ENCODE measurements at regions not wholly inside any gene's neighbourhood (a gene's known extent, or its start where the extent isn't known, plus 50 kb on each side); places are given as distances from the start of the nearest gene placed in this dataset.
"Not testable (repeated sequence)": the region's sequence is repeated elsewhere in the genome, so short reads cannot be mapped to it uniquely, and the experiment has no call there.

DNA sequence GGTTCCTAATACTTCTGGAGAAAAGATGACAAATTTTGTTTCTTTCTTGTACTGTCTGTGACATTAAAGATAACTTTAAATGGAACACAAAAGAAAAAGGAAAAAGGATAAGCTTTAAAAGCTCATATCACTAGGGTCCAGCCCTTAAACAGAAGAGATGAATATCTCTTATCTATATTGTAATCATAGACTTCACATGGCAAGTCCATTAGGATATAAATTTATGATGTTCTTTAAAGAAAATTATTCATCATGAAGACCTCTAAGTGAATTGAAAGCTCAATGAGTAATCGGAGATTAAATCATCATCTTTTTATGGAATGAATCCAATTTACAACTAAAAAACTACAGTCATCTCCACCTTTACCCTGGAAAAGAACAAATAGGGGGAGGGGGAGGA lies 111.6 kb upstream of the SATB2 start:
- DNase-seq (ENCODE audit: low read depth): no peak

DNA sequence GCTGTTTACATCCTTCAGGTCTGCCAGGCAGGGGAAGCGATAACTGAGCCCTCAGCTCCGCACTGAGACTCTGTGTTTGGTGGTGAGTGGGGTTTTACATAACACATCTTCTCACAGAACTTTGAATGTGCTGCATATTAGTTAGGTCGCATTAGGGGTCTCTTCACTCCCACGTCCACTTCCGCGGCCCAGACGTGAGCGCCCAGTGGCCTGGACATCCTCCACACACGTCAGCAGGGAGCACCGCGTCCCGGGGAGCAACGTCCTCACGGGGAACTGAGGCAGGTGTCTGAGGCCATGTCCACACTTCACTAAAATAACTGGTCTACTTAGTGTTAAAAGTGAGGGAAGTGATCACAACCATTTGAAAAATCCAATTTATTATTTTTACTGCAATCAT lies 100.4 kb upstream of the SATB2 start:
- no peak for DNase-seq (ENCODE audit: low read depth)

DNA sequence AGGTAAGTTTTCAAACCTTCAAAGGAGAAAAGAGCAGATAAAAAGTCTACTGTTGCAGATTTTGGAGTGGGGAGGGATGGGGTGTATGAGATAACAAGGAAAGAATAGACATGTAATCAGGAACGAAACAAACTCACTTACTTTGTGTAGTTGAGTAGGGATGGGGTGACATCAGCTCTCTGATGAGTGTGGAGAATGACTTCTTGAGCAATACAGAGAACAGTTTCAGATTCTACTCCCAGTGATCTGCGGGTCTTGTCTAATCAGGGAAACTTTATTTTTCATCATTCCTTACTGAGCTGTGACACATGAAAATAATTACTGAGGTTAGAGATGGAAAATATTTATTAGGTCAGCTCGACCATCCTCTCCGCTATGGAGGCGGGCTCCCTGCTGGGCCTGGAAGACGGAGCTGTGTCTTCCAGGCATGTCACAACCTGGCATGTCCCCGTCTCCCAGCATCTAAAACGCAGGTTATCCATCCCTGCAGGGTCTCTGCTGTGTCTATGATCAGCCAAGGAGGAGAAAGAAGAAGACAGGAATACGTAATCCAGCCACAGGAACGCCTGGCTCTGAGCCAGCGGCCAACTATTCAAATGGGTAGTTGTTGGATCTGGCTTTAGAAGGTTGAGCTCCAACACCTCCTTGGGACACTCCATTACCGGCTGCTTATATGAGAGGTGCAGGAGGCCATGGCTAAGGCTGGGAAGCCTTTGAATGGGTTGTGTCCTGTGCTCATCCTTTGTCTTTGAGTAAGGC lies 99.0 kb upstream of the SATB2 start:
- DNase-seq (ENCODE audit: low read depth): no peak

DNA sequence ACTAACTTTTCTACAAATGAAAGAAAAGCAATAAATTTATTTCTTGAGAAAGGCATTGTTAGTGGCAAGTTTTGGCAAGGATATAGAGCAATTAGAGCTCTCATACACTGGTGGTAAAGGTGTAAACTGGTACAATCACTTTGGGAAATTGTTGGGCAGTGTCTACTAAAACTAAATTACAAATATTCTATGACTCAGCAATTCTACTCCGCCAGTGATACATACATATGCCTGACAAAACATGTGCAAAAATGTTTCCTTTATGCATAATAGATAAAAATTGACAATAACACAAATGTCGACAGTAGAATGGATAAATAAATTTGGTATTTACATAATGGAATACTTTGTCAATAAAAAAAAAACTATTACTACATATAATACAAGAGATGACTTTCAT lies 96.3 kb upstream of the SATB2 start:
- DNase-seq (ENCODE audit: low read depth): no peak

DNA sequence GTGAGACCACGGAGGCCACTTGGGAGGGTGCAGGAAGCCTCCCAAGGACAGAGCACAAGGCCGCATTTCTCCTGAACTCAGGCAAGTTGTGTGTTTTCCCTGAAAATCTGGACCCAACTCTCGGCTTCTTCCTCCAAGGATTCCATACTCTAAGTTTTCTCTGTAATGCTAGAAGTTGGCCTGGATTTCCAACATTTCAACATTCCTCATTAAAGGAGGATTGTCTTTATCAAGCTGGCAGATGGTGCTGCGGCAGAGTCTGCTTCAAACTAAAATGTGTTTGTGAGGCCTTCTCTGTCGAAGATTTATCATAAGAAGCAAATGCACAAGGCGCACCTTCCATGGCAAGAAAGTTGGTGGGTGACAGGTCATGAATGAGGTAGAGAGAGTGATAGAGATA lies 94.4 kb upstream of the SATB2 start:
- DNase-seq (ENCODE audit: low read depth): no peak

DNA sequence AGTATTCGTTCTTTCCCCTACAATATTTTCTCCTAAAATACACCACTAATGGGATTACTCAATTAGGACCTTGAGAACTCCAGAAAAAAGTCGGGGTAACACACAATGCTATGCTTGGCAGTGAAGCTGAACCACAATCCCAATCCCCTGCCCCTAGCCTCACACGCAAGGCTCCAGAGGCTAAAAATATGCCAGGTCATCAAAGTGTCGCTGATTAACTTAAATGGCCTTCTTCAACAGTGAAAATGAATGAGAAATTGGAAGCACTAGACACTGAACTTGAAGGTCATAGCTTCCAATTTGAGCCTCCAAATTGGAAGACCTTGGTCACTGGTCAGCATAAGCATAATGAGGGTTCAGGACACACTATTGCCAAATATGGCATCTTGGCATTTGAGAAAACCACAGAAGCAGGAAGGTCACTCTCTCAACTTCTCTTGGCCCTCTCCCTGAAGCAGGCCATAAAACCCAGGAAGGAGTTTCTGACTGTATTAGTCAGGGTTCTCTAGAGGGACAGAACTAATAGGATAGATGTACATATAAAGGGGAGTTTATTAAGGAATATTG lies 86.0 kb upstream of the SATB2 start:
- no peak for DNase-seq (ENCODE audit: low read depth)

DNA sequence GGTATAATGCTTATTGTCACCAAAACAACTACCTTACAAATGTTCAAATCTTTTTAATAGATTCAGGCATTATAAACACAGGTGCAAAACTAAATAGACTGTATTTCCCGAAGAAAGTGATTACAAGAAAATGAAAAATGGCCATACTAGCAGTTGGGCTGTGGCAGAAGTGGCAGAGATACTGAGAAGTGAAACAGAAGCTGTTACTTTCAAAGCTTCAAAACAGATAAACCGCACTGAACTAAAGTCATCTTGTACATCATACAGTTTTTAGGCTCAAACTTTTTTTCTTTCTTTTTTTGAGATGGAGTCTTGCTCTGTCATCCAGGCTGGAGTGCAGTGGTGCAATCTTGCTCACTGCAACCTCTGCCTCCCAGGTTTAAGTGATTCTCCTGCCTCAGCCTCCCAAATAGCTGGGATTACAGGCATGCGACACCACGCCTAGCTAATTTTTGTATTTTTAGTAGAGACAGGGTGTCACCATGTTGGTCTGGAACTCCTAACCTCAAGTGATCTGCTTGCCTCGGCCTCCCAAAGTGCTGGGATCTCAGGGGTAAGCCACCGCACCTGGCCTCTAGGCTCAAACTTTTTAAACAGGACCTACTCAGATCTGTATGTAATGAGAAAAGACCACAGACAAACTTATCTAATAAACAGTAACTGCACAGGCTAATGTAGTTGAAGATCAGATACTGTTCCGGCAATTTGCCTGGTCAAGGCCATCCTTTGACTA lies 77.9 kb upstream of the SATB2 start:
- no peak for DNase-seq (ENCODE audit: low read depth)

DNA sequence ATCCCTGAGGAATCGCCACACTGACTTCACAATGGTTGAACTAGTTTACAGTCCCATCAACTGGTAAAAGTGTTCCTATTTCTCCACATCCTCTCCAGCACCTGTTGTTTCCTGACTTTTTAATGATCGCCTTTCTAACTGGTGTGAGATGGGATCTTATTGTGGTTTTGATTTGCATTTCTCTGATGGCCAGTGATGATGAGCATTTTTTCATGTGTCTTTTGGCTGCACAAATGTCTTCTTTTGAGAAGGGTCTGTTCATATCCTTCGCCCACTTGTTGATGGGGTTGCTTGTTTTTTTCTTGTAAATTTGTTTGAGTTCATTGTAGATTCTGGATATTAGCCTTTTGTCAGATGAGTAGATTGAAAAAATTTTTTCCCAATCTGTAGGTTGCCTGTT lies 76.1 kb upstream of the SATB2 start:
- DNase-seq (ENCODE audit: low read depth): not testable (repeated sequence)

DNA sequence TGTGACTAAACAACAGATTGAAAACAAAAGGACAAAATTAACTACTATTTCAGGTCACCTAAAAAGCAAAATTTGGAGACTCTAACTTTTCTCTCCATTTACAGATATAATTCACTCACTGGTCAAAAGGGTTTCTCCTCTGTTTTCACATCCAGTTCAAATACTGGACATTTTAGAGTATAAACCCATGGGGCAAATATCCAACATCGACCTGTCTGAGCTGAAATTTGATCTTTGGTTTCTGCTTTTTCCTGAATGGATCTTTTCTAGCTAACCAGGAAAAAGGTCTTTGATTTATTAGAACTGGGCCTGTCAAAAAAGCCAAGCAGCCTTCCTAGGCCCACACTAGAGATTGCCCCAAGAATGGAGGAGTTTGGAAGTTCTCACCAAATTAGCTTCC lies 69.3 kb upstream of the SATB2 start:
- no peak for DNase-seq (ENCODE audit: low read depth)

DNA sequence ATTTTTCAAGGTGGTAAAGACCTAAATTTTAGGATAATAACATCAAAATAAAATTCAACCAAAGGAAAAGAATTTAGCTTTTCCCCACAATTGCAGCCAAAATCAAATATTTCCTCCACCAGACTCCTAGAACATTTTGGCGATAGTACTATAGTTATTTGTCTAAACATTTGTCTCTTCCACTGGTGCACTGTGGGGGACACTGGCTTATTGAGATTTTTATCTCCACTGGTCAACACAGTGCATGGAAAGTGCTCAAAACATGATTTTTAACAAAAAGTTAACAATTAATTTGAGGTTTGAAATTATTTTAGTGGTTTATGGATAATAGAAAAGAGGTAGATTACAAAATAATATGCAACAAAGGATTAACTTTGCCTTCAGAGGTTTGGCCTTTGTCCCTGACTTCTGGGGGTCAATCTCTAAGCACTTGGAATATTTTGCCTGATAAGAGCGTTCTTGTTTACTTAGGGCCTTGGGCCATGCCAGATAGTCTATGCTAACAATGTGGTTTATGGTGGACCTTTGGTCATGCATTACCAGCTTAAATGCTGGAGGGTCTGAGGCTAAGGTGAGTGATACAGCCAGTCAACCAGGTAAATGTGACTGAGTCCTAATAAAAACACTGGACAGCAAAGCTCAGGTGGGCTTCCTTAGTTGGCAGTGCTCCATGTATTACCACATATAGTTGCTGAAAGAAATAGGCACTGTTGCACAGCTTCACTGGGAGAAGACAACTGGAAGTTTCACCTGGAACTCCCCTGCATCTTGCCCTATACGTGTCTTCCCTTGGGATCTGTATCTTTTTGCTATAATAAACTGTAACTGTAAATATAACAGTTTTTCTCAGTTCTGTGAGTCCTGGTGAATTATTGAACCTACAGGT lies 67.2 kb upstream of the SATB2 start:
- DNase-seq (ENCODE audit: low read depth): no peak

DNA sequence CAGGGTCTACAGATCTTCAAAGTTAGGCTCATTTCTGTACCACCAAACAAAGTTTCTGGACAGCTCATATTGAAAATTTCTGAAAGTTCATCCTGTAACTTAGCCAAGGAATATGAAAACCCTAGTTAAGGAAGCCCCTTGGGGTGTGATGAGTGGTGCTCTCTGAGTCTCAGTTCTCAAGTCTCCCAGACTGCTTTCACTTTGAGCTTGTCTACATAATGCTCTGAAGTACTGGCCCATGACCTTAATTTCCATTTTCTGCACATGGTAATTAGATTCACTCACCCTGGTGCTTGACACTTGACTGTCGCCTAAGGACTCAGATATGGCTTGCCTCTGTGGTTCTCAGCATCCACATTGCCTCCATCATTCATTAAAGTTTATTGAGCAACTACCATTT lies 51.7 kb upstream of the SATB2 start:
- DNase-seq (ENCODE audit: low read depth): no peak

Measured in HS-27A (cell line).